Keratinocyte (primary cell): ENCODE measurements at regions not wholly inside any gene's neighbourhood (a gene's known extent, or its start where the extent isn't known, plus 50 kb on each side); places are given as distances from the start of the nearest gene placed in this dataset.

Experiments
- EZH2 ChIP-seq: IDR thresholded peaks from one replicate; pipeline ENCODE4 v1.6.1; 2012; ENCODE audit warnings: inconsistent platforms, mild to moderate bottlenecking, low read length, moderate library complexity
- TF ChIP-seq, protein P1 (sequence below), 3 experiments: IDR thresholded peaks in 1 of 3; conservative IDR thresholded peaks in 1 of 3; optimal IDR thresholded peaks in 1 of 3; 2 replicates in 2 of 3; 3 replicates in 1 of 3; pipeline versions ENCODE3 to v1.5.1; 2011; ENCODE audit warnings: low read length in 3 of 3, mild to moderate bottlenecking in 3 of 3, moderate library complexity in 2 of 3, control low read depth in 1 of 3, inconsistent platforms in 1 of 3; ENCODE audit not compliant: insufficient read depth in 2 of 3; ENCODE audit errors: extremely low read depth in 1 of 3

DNA sequence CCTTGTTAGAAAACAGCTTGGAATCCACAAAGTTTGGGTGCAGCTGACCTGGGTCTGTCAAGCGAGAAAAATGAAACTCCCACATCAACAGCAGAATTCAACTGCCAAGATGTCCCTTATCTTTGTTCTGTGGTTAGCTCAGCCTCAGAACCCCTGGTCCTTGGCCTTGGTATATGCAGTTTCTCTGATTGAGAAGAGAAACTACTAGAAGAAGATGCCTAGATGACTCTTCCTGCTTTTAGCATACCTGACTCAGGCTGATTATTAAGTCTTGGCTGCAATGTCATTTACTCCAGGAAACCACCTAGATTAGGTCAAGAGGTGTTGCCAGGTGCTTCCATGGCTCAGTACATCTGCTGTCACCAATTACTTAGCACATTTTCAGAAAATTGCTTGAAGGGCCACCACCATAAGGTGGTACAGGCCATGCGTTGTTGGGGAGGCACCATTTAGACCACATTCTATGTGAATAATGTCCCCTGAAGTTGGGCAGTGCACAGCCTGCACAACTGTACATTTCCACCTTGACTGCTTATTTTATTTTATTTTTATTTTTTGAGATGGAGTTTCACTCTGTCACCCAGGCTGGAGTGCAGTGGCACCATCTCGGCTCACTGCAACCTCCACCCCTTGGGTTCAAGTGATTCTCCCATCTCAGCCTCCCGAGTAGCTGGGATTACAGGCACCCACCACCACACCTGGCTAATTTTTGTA, 59.4 kb upstream of the ZNF438 start:
- TF ChIP-seq, protein P1, sequence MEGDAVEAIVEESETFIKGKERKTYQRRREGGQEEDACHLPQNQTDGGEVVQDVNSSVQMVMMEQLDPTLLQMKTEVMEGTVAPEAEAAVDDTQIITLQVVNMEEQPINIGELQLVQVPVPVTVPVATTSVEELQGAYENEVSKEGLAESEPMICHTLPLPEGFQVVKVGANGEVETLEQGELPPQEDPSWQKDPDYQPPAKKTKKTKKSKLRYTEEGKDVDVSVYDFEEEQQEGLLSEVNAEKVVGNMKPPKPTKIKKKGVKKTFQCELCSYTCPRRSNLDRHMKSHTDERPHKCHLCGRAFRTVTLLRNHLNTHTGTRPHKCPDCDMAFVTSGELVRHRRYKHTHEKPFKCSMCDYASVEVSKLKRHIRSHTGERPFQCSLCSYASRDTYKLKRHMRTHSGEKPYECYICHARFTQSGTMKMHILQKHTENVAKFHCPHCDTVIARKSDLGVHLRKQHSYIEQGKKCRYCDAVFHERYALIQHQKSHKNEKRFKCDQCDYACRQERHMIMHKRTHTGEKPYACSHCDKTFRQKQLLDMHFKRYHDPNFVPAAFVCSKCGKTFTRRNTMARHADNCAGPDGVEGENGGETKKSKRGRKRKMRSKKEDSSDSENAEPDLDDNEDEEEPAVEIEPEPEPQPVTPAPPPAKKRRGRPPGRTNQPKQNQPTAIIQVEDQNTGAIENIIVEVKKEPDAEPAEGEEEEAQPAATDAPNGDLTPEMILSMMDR (optimal IDR thresholded peaks at IDR 0.05 in 1 of 3, IDR thresholded peaks at IDR 0.05 in 1 of 3, conservative IDR thresholded peaks at IDR 0.05 in 1 of 3; ENCODE audit: extremely low read depth in 1 of 3, insufficient read depth in 2 of 3, low read length in 3 of 3), result no peak
- TF ChIP-seq EZH2, result no peak
